ENCODE measurements at regions not wholly inside any gene's neighbourhood (a gene's known extent, or its start where the extent isn't known, plus 50 kb on each side); places are given as distances from the start of the nearest gene placed in this dataset.

DNA sequence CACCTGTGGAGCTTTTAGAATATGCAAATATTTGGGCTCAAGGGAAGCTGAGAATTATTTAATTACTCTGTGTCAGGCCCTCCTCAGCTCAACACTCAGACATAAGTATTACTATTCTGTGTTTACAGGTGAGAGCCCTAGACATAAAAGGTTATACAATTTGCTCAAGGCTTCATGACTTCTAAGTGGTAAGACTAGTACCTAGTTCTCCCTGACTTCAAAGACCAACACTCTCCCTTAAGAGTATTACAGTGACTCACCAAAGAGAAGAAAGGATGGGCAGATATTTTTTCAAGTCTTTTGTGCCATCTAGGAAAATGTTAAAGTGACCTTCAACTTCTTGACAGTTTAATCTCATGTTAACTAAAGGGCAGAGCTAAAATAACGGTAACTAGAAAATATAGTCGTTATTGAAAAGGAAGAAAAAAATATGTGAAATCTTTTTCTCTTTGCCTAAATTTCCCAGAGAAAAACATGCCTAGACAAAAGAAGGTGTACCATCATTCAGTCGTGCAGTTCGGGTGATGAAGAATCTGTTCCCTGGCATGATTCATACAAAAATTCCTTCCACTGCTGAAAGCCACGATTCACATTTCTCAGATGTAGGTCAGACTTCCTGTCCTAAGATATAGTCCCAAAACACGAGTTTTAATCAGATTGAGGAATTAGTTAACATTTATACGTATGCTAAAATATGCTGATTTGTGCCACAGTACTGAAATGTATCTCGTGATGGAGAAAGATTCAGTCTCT lies 849.1 kb upstream of the API5 start:
- DNase-seq (ENCODE audit: low read depth, low spot score): peak; percentile 37
- no peak for TF ChIP-seq CTCF (IDR thresholded peaks at IDR 0.05; ENCODE audit: insufficient read depth, low read length, missing control alignments)
- ChIA-PET CTCF (no interaction called here), POLR2A (no interaction called here)
- H3K4me3 ChIP-seq (ENCODE audit: low read depth, low read length): no peak overlapping the region

DNA sequence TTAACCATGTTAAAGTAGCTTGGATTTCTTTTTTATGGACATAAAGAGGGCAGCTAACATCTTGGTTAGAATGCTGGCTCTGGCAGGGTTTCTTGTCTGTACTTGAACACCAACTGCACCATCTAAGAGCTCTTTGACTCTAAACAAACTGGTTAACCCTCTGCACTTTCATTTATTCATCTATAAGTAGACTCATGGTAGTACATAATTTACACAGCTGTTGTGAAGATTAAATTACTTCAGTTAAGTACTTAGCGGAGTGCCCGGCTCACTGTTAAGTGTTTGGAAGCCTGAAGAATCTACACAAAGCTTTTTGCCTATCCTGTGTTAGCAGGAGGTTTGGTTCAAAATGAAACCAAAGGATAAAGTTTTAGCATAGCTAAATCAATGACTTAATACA lies 846.2 kb upstream of the API5 start:
- CTCF ChIA-PET: no interaction called here
- no peak for DNase-seq (ENCODE audit: low read depth, low spot score)
- no peak overlapping the region for H3K4me3 ChIP-seq (ENCODE audit: low read depth, low read length)
- POLR2A ChIA-PET: no interaction called here
- no peak for TF ChIP-seq CTCF (IDR thresholded peaks at IDR 0.05; ENCODE audit: insufficient read depth, low read length, missing control alignments)

DNA sequence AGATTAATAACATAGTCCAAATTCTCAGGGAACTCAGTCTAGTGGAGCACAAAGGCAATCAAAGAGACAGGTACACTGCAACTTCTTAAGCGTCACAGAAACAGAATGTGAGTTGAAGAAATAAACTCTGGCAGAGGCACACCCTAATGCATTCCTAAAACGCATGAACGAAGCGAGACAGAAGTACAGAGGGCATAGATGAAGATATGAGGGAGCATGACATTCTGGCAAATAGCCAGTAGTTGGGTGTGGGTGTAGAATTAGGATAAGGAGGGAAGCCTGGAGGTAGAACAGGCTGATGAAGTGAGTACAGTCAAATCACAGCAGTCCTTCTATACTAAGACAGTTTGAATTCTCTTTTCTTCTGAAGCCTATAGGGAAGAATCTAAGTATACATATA lies 838.7 kb upstream of the API5 start:
- CTCF ChIA-PET: interaction anchor here (1.6 kb wide), 1 partner anchor 52 kb away, joined by 3 read pairs; no protein-coding TSS in a partner anchor
- H3K4me3 ChIP-seq (ENCODE audit: low read depth, low read length): no peak overlapping the region
- POLR2A ChIA-PET: no interaction called here
- DNase-seq (ENCODE audit: low read depth, low spot score): no peak
- TF ChIP-seq CTCF (IDR thresholded peaks at IDR 0.05; ENCODE audit: insufficient read depth, low read length, missing control alignments): no peak

DNA sequence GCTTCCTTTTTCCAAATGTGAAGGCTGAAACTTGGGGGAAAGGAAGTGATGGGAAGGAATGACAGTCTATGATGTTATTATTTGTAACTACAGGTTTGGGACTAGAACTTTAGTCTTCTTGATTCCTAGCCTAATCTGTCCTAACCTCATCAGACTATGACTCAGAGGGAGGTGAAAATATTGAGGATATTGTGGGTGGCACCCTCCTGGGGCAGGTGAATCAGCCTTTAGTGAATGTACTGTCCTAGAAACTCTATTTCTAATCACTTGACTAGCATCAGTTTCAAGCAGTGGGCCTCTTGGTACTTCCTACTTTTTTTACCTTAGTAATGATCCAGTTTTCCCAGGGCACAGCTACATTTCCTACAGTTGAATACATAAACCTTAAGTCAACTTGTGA lies 829.0 kb upstream of the API5 start:
- DNase-seq (ENCODE audit: low read depth, low spot score): no peak
- no peak overlapping the region for H3K4me3 ChIP-seq (ENCODE audit: low read depth, low read length)
- POLR2A ChIA-PET: no interaction called here
- TF ChIP-seq CTCF (IDR thresholded peaks at IDR 0.05; ENCODE audit: insufficient read depth, low read length, missing control alignments): no peak
- CTCF ChIA-PET: no interaction called here

- POLR2A ChIA-PET: no interaction called here
- no peak for DNase-seq (ENCODE audit: low read depth, low spot score)
- H3K4me3 ChIP-seq (ENCODE audit: low read depth, low read length): no peak overlapping the region
- TF ChIP-seq CTCF (IDR thresholded peaks at IDR 0.05; ENCODE audit: insufficient read depth, low read length, missing control alignments): no peak
- CTCF ChIA-PET: no interaction called here
Measured at GRCh38 chr11:42490506-42490905, 821.3 kb upstream of the API5 start.

DNA sequence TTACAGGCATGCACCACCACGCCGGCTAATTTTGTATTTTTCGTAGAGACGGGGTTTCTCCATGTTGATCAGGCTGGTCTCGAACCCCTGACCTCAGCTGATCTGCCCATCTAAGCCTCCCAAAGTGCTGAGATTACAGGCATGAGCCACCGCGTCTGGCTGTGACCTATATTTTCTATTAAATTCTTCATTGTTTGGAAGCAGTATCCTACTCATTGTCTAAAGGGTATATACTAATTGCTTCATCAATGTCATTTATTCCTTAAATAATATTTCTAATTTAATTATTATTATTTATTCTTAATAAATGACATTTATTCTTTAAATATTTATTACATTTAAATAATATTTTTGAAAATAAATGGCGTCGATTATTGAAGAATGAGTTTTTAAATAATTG lies 817.3 kb upstream of the API5 start:
- POLR2A ChIA-PET: no interaction called here
- DNase-seq (ENCODE audit: low read depth, low spot score): no peak
- no peak overlapping the region for H3K4me3 ChIP-seq (ENCODE audit: low read depth, low read length)
- CTCF ChIA-PET: no interaction called here
- no peak for TF ChIP-seq CTCF (IDR thresholded peaks at IDR 0.05; ENCODE audit: insufficient read depth, low read length, missing control alignments)

All from AG04449 (cell line).